ENCODE measurements at regions not wholly inside any gene's neighbourhood (a gene's known extent, or its start where the extent isn't known, plus 50 kb on each side); places are given as distances from the start of the nearest gene placed in this dataset.

DNA sequence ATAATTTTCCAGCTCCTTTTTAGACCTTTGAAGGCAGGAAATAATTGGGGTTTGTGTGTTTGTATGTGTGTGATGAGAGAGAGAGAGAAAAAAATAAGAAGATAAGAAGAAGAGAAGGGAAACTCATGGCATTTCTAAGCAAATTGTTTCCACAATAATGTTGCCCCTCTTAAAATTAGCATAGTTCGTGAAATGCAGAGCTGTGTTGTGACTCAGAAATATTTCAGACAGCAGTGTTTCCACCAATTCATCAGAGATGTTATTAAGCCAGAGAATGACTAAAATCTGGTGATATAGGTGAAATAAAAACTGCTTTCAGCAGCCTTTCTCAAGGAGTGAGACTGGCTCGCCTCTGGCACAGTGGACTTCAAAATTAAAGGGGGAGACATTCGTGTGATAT, 65.9 kb upstream of the ARHGAP5 start:
- H3K9me3 Mint-ChIP-seq, result no peaks in the 10 kb centered on the region
- no peak for DNase-seq
- WGBS (ENCODE audit: insufficient coverage), result 89% methylated on average over 3 of the region's 3 CpGs
- H3K27me3 Mint-ChIP-seq (ENCODE audit: low read depth in 2 of 2), result peaks cover 0 to 18% of the 10 kb centered on the region in 2 donors
- no peaks in the 10 kb centered on the region for H3K36me3 Mint-ChIP-seq
- no peaks in the 10 kb centered on the region for H3K36me3 ChIP-seq (ENCODE audit: control insufficient read depth, insufficient read depth, low read length)
- H3K27ac ChIP-seq (ENCODE audit: low read length), result no peak overlapping the region
- no peak for ATAC-seq
- H3K4me1 Mint-ChIP-seq, result no peaks in the 10 kb centered on the region
- H3K4me3 ChIP-seq (ENCODE audit: low read length), result no peak overlapping the region
- H3K27me3 ChIP-seq (ENCODE audit: control insufficient read depth, insufficient read depth, low read length), result no peaks in the 10 kb centered on the region
- no peak overlapping the region for H3K27ac Mint-ChIP-seq
- no peak overlapping the region for H3K4me3 Mint-ChIP-seq
- intact Hi-C loops (cut with micrococcal nuclease), result no loop called here
- no peaks in the 10 kb centered on the region for H3K9me3 ChIP-seq (ENCODE audit: control insufficient read depth, insufficient read depth, low read length)
- no peak for TF ChIP-seq CTCF (IDR thresholded peaks at IDR 0.05)
- no peaks in the 10 kb centered on the region for H3K4me1 ChIP-seq (ENCODE audit: control insufficient read depth, insufficient read depth, low read length)

DNA sequence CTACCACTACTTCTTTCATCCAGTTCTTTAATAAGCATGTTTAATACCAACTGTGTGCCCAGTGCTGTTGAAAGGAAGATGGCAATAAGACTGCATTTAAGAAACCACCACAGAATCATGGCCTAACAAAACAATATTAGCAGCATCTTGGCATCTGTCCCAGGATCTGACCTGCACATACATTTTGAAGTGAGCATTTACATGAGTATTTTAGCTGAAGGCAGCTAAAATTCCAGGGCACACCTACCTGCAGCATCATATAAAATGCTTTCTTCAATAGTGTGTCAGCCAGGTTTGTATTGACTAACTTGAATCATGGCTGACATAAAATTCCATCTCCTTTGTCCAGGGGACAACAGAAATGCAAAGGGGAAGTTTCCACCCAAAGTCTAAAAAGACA, 65.0 kb upstream of the ARHGAP5 start:
- ATAC-seq, result no peak

GRCh38 chr14:32012571-32012970, 64.5 kb upstream of the ARHGAP5 start:
- no peak overlapping the region for H3K27ac Mint-ChIP-seq
- no peaks in the 10 kb centered on the region for H3K4me1 Mint-ChIP-seq
- TF ChIP-seq CTCF (IDR thresholded peaks at IDR 0.05), result no peak
- no peak for DNase-seq
- Histone ChIP-seq H3K4me3 (ENCODE audit: low read length) (no peak overlapping the region), H3K4me1 (ENCODE audit: control insufficient read depth, insufficient read depth, low read length) (no peaks in the 10 kb centered on the region), H3K9me3 (ENCODE audit: control insufficient read depth, insufficient read depth, low read length) (no peaks in the 10 kb centered on the region), H3K27me3 (ENCODE audit: control insufficient read depth, insufficient read depth, low read length) (no peaks in the 10 kb centered on the region), H3K36me3 (ENCODE audit: control insufficient read depth, insufficient read depth, low read length) (no peaks in the 10 kb centered on the region), H3K27ac (ENCODE audit: low read length) (no peak overlapping the region)
- intact Hi-C loops (cut with micrococcal nuclease), result no loop called here
- ATAC-seq, result no peak
- H3K36me3 Mint-ChIP-seq, result no peaks in the 10 kb centered on the region
- no peaks in the 10 kb centered on the region for H3K9me3 Mint-ChIP-seq
- H3K27me3 Mint-ChIP-seq (ENCODE audit: low read depth in 2 of 2), result peaks cover 0 to 18% of the 10 kb centered on the region in 2 donors
- 65% methylated on average over 1 of the region's 1 CpG for WGBS (ENCODE audit: insufficient coverage)
- no peak overlapping the region for H3K4me3 Mint-ChIP-seq

More for the DNA sequence above, 65.0 kb upstream of the ARHGAP5 start:
- no peak for DNase-seq
- intact Hi-C loops (cut with micrococcal nuclease), result no loop called here
- Mint-ChIP-seq H3K4me1 (no peaks in the 10 kb centered on the region), H3K9me3 (no peaks in the 10 kb centered on the region), H3K27ac (no peak overlapping the region), H3K27me3 (ENCODE audit: low read depth in 2 of 2) (peaks cover 0 to 18% of the 10 kb centered on the region in 2 donors), H3K36me3 (no peaks in the 10 kb centered on the region), H3K4me3 (no peak overlapping the region)
- H3K36me3 ChIP-seq (ENCODE audit: control insufficient read depth, insufficient read depth, low read length), result no peaks in the 10 kb centered on the region
- no peaks in the 10 kb centered on the region for H3K27me3 ChIP-seq (ENCODE audit: control insufficient read depth, insufficient read depth, low read length)
- H3K4me3 ChIP-seq (ENCODE audit: low read length), result no peak overlapping the region
- no peak overlapping the region for H3K27ac ChIP-seq (ENCODE audit: low read length)
- no peaks in the 10 kb centered on the region for H3K9me3 ChIP-seq (ENCODE audit: control insufficient read depth, insufficient read depth, low read length)
- TF ChIP-seq CTCF (IDR thresholded peaks at IDR 0.05), result no peak
- H3K4me1 ChIP-seq (ENCODE audit: control insufficient read depth, insufficient read depth, low read length), result no peaks in the 10 kb centered on the region

GRCh38 chr14:32013083-32013482, 64.0 kb upstream of the ARHGAP5 start:
- H3K27me3 Mint-ChIP-seq (ENCODE audit: low read depth in 2 of 2), result peaks cover 0 to 18% of the 10 kb centered on the region in 2 donors
- TF ChIP-seq CTCF (IDR thresholded peaks at IDR 0.05), result no peak
- WGBS (ENCODE audit: insufficient coverage), result 90% methylated on average over 6 of the region's 6 CpGs
- no peaks in the 10 kb centered on the region for H3K36me3 ChIP-seq (ENCODE audit: control insufficient read depth, insufficient read depth, low read length)
- no peak overlapping the region for H3K27ac ChIP-seq (ENCODE audit: low read length)
- no peaks in the 10 kb centered on the region for H3K36me3 Mint-ChIP-seq
- H3K4me1 ChIP-seq (ENCODE audit: control insufficient read depth, insufficient read depth, low read length), result no peaks in the 10 kb centered on the region
- H3K4me3 Mint-ChIP-seq, result no peak overlapping the region
- DNase-seq (no peak), ATAC-seq (no peak)
- no peaks in the 10 kb centered on the region for H3K9me3 Mint-ChIP-seq
- H3K27me3 ChIP-seq (ENCODE audit: control insufficient read depth, insufficient read depth, low read length), result no peaks in the 10 kb centered on the region
- H3K27ac Mint-ChIP-seq, result no peak overlapping the region
- intact Hi-C loops (cut with micrococcal nuclease), result no loop called here
- H3K4me3 ChIP-seq (ENCODE audit: low read length), result no peak overlapping the region
- H3K4me1 Mint-ChIP-seq, result no peaks in the 10 kb centered on the region
- H3K9me3 ChIP-seq (ENCODE audit: control insufficient read depth, insufficient read depth, low read length), result no peaks in the 10 kb centered on the region
